GM04503 (cell line): ENCODE measurements at regions not wholly inside any gene's neighbourhood (a gene's known extent, or its start where the extent isn't known, plus 50 kb on each side); places are given as distances from the start of the nearest gene placed in this dataset.
"Not testable (repeated sequence)": the region's sequence is repeated elsewhere in the genome, so short reads cannot be mapped to it uniquely, and the experiment has no call there.

ENCODE experiments used
- DNase-seq: peaks from one replicate; pipeline ENCODE4 v3.0.0-alpha.2; 2012; ENCODE audit warnings: low read depth

DNA sequence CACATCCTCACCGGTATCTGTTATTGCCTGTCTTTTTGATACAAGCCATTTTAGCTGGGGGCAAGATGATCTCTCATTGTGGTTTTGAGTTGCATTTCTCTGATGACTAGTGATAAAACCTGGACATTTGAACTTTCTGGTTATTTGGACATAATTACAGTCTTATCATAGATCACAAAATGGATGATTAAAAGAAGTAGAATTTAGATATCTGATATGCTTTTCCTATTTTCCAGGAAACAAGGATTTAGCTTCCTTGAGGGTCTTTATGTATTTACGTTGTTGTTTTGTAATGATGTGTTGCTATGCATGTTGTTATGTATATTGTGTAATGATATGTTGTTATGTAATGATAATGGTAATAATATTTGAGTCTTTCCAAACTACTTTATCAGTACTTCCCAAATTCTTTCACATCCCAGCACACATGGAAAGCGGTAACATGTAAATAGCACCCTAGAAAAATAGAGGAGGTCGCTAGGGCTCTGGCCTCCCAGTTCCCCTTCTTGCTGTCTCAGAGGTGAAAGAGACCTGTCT, 53.8 kb downstream of the GJD2 start:
- no peak for DNase-seq

- no peak for DNase-seq
Observed at GRCh38 chr15:34699968-34700640, 54.7 kb downstream of the GJD2 start.

DNA sequence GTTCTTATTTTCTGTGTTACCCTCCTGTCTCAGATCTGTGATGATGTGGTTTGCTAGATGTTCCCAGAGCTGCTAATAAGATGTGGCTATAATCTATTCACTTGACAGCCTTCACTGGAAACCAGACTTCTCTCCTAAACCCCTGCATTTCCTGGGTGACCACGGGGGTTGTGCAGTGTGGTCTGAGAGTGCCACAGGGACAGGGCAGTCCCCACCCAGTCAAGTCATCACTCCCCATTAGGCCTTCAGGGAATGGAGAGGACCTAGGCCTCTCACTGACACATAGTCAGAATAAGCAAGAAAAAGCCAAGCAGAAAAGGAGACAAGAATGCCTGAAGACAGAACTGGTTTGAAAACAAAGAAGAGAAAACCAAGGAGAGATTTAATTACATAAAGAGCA, 58.3 kb downstream of the GJD2 start:
- DNase-seq = no peak

- no peak for DNase-seq
Observed at GRCh38 chr15:34693053-34693744, 61.6 kb downstream of the GJD2 start.

GRCh38 chr15:34691034-34691433, 63.8 kb downstream of the GJD2 start:
- no peak for DNase-seq

GRCh38 chr15:34688699-34689098, 66.1 kb downstream of the GJD2 start:
- DNase-seq = no peak

DNA sequence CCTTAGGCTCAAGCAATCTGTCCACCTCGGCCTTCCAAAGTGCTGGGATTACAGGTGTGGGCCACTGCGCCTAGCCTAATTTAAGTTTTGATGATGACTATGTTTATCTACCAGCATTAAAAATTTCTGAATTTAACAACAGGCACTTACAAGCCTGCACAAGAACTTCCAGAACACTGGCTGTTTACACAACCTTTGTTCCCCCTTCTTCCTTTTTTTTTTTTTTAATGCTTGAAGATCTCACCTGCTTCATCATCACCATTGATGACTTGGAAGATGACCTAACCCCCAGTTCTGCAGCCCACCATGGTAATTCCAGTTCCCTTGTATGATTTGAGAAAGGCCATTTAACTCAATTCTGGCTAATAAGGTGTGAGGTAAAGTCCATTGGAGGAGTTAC, 70.4 kb downstream of the GJD2 start:
- no peak for DNase-seq

- no peak for DNase-seq
Observed at GRCh38 chr15:34682674-34683073, 72.1 kb downstream of the GJD2 start.

DNA sequence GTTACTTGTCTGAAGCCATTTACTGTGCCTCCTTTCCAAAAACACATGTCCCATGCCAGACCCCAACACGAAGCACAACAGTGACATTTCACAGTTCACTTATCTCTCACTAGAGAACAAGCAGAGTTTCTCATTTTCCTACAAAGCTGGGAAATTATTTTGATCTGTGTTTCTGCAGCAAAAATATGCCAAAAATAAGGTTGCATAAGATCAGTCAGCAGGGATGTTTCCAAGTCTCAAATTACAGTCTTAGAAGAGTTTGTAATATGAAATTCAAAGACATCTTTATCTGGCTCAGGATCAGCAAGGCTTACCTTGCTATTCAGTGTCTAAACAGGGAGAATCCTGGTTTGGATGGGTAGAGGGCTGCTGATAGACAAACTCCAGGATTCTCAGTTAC, 75.5 kb downstream of the GJD2 start:
- no peak for DNase-seq

DNA sequence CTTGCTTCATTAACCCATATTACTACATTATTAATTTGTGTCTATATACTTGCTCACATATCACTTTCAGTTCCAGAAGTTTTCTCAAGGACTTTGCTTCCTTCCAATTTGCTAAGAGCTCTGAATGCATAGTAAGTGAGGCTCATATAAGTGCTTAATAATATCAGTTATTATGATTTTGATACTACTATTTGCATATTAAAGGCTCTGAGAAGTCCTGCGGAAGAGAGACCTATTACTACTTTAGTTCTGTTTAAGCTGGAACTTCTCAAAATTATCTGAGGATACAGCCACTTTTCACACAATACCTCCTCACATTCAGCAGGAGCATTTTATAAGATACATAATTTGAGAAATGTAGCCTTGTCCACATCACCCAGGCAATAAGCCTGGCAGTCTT, 81.6 kb downstream of the GJD2 start:
- DNase-seq = no peak

- no peak for DNase-seq
Observed at GRCh38 chr15:34665498-34666116, 82.2 kb upstream of the GOLGA8B start.

- no peak for DNase-seq
Observed at GRCh38 chr15:34664418-34664817, 81.0 kb upstream of the GOLGA8B start.

- DNase-seq = no peak
Observed at GRCh38 chr15:34663101-34663500, 79.7 kb upstream of the GOLGA8B start.

DNA sequence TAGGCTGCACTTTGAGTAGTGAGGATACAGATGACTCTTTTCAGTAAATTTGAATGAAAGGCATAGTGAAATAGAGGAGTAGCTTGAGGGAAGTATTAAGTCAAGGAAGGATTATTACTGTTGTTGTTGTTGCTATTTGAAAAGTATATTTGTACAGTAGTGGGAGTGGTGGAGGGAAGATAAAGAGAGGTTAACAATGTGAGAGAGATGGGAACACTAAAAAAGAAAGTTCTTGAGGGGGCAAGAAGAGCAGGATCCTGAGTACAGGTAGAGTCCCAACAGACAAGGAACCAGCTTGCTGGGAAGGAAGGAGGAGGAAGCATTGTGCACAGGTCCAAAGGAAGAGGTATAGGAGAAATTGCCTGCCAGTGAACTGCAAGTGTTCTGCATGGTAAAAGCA, 75.6 kb upstream of the GOLGA8B start:
- DNase-seq = no peak

- no peak for DNase-seq
Observed at GRCh38 chr15:34657469-34658127, 74.1 kb upstream of the GOLGA8B start.

- DNase-seq = no peak
Observed at GRCh38 chr15:34656005-34656796, 72.8 kb upstream of the GOLGA8B start.

GRCh38 chr15:34655326-34655725, 71.9 kb upstream of the GOLGA8B start:
- no peak for DNase-seq

DNA sequence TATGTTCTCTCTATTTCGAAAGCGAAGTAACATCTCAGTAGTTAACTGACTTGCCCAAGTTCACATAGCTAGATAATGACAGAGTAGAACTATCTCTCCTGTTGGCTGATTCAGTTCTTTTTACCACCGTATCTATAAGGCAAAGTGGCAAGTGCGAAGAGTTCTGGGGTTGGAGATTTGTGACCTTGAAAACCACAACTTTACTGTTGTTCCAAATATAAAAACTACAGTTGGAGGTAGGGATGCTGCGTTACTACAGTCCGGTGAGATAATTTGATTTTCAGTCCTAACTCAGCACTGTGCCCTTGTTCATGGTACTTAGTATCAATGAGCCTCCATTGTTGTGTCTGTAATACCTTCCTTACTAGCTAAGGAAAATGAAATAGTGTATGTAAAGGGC, 71.2 kb upstream of the GOLGA8B start:
- DNase-seq = no peak

DNA sequence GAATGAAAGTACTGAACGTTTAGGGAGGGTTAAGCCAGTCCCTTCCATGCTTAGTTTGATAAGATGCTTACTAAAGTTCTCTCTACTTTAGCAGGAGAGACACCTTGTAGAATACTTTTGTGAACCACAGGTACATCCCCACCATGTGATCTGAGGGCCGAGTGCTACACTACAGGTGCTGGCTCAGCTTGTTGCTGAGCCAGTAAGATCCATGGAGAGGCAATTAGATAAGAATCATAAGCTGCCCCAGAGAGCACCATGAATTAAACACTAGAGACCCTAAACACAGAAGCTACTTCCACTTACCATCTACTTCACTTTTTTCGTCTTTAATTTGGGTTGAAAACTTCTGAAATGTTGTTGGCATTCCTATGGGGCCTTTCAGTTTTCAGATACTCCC, 70.5 kb upstream of the GOLGA8B start:
- no peak for DNase-seq

GRCh38 chr15:34653326-34653725, 69.9 kb upstream of the GOLGA8B start:
- not testable (repeated sequence) for DNase-seq

DNA sequence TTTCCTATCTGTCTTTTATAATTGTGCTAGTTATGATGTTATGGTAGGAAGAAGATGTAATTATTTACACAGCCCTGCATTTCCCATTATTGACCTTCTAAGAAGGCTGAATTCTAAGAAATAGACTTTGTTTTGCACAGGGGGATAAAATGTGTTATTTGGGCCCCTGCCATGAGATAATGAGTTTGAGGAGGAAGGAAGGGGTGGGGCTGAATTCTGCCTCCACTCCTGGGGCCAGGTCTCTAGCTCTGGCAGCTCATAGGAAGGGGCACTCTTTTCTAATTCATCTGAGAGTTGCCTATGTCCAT, 69.2 kb upstream of the GOLGA8B start:
- no peak for DNase-seq
